Brain microvascular endothelial cell (primary cell): ENCODE measurements at regions not wholly inside any gene's neighbourhood (a gene's known extent, or its start where the extent isn't known, plus 50 kb on each side); places are given as distances from the start of the nearest gene placed in this dataset.

Source experiments
- DNase-seq: peaks from one replicate; pipeline ENCODE4 v3.0.0-alpha.2; 2020
- H3K27ac ChIP-seq: fragments of 250-450 bp; sonication (Bioruptor Pico); 2 replicates; pipeline ENCODE4 v1.5.1; 2020; ENCODE audit warnings: mild to moderate bottlenecking, moderate library complexity
- H3K27me3 ChIP-seq: fragments of 250-450 bp; sonication (Bioruptor Pico); replicated peaks from 2 replicates; pipeline ENCODE4 v1.5.1; 2020; ENCODE audit warnings: mild to moderate bottlenecking
- H3K36me3 ChIP-seq: fragments of 250-450 bp; sonication (Bioruptor Pico); replicated peaks from 2 replicates; pipeline ENCODE4 v1.5.1; 2020; ENCODE audit warnings: mild to moderate bottlenecking
- H3K4me3 ChIP-seq: 2 replicates; pipeline ENCODE4 v1.5.1; 2011; ENCODE audit warnings: low read depth, mild to moderate bottlenecking, control low read depth, low read length, moderate library complexity
- in situ Hi-C: cut with HindIII; loops from 2 replicates; pipeline ENCODE4 v1.10.0; 2017; ENCODE audit warnings: low sequenced_read_pairs, low pct_ligation_motif_present
- TF ChIP-seq, protein P1 (sequence below): IDR thresholded peaks from 2 replicates; pipeline ENCODE4 v1.5.1; 2011; ENCODE audit warnings: low read depth, mild to moderate bottlenecking, moderate library complexity, low read length, control low read depth, inconsistent platforms; ENCODE audit errors: missing control alignments

DNA sequence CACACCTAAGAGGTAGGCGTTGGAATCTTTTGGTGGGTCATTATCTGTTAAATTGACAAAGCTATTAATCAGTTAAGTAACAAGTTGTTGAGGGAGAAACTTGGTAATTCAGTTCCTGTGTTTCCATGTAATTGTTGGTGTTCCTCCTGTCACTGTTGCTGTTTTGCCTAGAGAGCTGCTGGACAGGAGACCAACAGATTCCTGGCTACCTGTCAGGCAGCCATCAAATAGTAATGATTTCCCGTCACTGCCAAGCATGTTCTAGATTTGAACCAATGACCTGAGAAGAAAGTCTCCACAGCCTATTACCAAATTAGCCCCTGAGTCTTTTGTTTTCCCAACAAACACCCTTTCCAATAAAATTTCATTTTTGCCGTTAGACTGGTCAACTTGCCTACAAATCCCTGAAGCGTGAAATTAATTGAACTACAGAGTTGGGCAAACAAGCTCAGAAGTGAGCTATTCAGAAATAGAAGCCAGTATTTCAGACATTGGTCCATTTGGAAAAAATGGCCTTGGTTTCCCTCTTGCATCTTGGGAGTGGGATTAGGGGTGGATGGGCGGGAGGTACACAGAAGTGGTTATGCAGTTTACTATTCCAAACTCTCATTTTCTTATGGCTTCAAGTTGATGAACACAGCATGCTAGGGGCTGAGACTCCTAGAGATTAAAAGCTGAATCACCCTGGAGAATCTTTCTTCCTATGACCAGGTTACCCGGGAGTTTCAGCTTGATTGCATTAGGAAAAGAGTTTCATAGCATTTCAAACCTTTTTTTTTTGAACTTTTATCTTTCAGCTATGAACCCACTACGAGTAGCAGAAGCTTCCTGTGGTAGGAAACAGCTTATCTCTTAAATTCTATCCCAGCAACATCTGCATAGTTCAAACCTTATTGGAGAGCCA lies 262.8 kb upstream of the MAF start:
- H3K27me3 ChIP-seq, result no peaks in the 10 kb centered on the region
- no peak for DNase-seq
- H3K27ac ChIP-seq, result no peak overlapping the region
- TF ChIP-seq, protein P1, sequence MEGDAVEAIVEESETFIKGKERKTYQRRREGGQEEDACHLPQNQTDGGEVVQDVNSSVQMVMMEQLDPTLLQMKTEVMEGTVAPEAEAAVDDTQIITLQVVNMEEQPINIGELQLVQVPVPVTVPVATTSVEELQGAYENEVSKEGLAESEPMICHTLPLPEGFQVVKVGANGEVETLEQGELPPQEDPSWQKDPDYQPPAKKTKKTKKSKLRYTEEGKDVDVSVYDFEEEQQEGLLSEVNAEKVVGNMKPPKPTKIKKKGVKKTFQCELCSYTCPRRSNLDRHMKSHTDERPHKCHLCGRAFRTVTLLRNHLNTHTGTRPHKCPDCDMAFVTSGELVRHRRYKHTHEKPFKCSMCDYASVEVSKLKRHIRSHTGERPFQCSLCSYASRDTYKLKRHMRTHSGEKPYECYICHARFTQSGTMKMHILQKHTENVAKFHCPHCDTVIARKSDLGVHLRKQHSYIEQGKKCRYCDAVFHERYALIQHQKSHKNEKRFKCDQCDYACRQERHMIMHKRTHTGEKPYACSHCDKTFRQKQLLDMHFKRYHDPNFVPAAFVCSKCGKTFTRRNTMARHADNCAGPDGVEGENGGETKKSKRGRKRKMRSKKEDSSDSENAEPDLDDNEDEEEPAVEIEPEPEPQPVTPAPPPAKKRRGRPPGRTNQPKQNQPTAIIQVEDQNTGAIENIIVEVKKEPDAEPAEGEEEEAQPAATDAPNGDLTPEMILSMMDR, result no peak
- no peak overlapping the region for H3K4me3 ChIP-seq
- in situ Hi-C loops, result no loop called here
- no peaks in the 10 kb centered on the region for H3K36me3 ChIP-seq

GRCh38 chr16:79862601-79863000 lies 262.1 kb upstream of the MAF start:
- in situ Hi-C loops, result no loop called here
- TF ChIP-seq, protein P1, result no peak
- no peak overlapping the region for H3K4me3 ChIP-seq
- no peaks in the 10 kb centered on the region for H3K27me3 ChIP-seq
- no peak for DNase-seq
- no peak overlapping the region for H3K27ac ChIP-seq
- H3K36me3 ChIP-seq, result no peaks in the 10 kb centered on the region

GRCh38 chr16:79856581-79856980 lies 256.0 kb upstream of the MAF start:
- in situ Hi-C loops, result no loop called here
- TF ChIP-seq, protein P1, result no peak
- Histone ChIP-seq H3K27ac (no peak overlapping the region), H3K4me3 (no peak overlapping the region), H3K36me3 (no peaks in the 10 kb centered on the region), H3K27me3 (no peaks in the 10 kb centered on the region)
- no peak for DNase-seq

DNA sequence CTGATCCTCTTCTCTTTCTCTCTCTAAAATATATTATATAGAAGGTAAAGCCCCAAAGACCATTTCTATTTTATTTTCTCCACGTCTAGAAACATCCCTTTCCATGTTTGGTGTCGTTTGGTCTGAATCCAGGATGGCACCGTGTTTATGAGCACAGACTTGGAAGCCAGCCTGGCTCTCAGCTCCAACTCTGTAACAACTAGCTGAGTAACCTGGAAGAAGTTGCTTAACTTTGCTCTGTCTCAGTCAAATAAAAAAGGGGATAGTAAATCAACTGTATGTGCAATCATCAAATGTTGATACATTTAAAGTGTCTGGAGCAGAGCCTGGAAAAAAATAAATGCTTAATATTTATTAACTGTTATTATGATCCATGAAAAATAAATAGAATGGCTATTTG lies 249.8 kb upstream of the MAF start:
- TF ChIP-seq, protein P1, result no peak
- Histone ChIP-seq H3K27ac (no peak overlapping the region), H3K4me3 (no peak overlapping the region), H3K27me3 (no peaks in the 10 kb centered on the region), H3K36me3 (no peaks in the 10 kb centered on the region)
- DNase-seq, result no peak
- in situ Hi-C loops, result no loop called here

- in situ Hi-C loops, result no loop called here
Observed at GRCh38 chr16:79849119-79849518, 248.6 kb upstream of the MAF start.

More at GRCh38 chr16:79849119-79849518, 248.6 kb upstream of the MAF start:
- no peak for DNase-seq
- Histone ChIP-seq H3K36me3 (no peaks in the 10 kb centered on the region), H3K27me3 (no peaks in the 10 kb centered on the region), H3K4me3 (no peak overlapping the region), H3K27ac (no peak overlapping the region)
- TF ChIP-seq, protein P1, result no peak
